ENCODE measurements at regions not wholly inside any gene's neighbourhood (a gene's known extent, or its start where the extent isn't known, plus 50 kb on each side); places are given as distances from the start of the nearest gene placed in this dataset.

DNA sequence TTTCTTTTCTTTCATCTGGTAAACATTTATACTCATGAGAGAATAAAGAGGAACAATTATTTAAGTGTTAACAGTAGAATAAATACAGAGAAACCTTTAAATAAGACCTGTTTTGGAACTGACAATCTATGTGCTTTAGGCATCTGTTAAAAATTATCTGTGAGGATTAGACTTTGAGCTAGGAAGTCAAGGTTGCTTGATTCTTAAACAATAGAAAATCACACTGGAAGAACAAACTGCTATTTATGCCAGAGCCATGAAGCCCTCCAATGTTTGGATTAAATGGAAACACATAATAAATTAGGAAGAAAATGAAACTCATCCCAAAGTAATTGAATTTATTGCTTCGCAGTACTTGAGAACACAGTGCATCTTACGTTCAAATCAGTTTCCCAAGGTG is 207.2 kb upstream of the NPY2R start:
- Mint-ChIP-seq H3K27me3 (peaks cover 5% of the 10 kb centered on the region), H3K9me3 (ENCODE audit: low read depth) (no peaks in the 10 kb centered on the region), H3K27ac (no peak overlapping the region), H3K36me3 (ENCODE audit: insufficient read depth) (no peaks in the 10 kb centered on the region), H3K4me1 (ENCODE audit: low read depth) (no peaks in the 10 kb centered on the region), H3K4me3 (ENCODE audit: low read depth) (no peak overlapping the region)
- no peak for DNase-seq (ENCODE audit: low spot score, unreplicated experiment)
- TF ChIP-seq, protein P1, sequence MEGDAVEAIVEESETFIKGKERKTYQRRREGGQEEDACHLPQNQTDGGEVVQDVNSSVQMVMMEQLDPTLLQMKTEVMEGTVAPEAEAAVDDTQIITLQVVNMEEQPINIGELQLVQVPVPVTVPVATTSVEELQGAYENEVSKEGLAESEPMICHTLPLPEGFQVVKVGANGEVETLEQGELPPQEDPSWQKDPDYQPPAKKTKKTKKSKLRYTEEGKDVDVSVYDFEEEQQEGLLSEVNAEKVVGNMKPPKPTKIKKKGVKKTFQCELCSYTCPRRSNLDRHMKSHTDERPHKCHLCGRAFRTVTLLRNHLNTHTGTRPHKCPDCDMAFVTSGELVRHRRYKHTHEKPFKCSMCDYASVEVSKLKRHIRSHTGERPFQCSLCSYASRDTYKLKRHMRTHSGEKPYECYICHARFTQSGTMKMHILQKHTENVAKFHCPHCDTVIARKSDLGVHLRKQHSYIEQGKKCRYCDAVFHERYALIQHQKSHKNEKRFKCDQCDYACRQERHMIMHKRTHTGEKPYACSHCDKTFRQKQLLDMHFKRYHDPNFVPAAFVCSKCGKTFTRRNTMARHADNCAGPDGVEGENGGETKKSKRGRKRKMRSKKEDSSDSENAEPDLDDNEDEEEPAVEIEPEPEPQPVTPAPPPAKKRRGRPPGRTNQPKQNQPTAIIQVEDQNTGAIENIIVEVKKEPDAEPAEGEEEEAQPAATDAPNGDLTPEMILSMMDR (IDR thresholded peaks at IDR 0.05; ENCODE audit: unreplicated experiment), result no peak

GRCh38 chr4:155005395-155006090 is 202.9 kb upstream of the NPY2R start:
- Mint-ChIP-seq H3K4me3 (ENCODE audit: low read depth) (no peak overlapping the region), H3K27me3 (peaks cover 8% of the 10 kb centered on the region), H3K36me3 (ENCODE audit: insufficient read depth) (no peaks in the 10 kb centered on the region), H3K4me1 (ENCODE audit: low read depth) (no peaks in the 10 kb centered on the region), H3K9me3 (ENCODE audit: low read depth) (no peaks in the 10 kb centered on the region), H3K27ac (no peak overlapping the region)
- DNase-seq (ENCODE audit: low spot score, unreplicated experiment), result no peak
- TF ChIP-seq, protein P1 (IDR thresholded peaks at IDR 0.05; ENCODE audit: unreplicated experiment), result no peak

DNA sequence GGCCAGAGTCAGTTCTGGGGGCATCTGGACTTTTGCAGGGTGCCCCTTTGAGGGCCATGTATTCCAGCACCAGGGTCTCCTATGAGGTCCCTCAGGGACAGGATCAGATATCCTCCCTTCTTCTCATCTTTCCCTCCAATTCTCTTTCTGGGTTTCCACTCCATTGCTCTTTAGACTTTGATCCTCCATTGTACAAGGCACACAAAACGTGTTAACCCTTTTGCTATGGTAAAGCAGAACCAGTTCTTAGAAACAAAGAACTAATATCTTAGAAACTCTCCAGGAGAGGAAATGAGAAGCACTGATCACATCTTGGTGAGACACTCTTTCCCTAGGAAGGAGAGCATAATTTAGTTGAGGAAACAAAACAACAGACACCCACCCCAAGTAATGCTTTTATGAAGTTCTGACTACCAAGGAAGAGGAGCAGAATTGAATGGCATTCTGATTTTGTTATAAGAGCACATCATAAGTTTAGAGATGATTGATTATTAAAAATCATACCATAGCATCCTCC is 200.7 kb upstream of the NPY2R start:
- Mint-ChIP-seq H3K27me3 (peaks cover 8% of the 10 kb centered on the region), H3K9me3 (ENCODE audit: low read depth) (no peaks in the 10 kb centered on the region), H3K36me3 (ENCODE audit: insufficient read depth) (no peaks in the 10 kb centered on the region), H3K27ac (no peak overlapping the region), H3K4me3 (ENCODE audit: low read depth) (no peak overlapping the region), H3K4me1 (ENCODE audit: low read depth) (no peaks in the 10 kb centered on the region)
- no peak for DNase-seq (ENCODE audit: low spot score, unreplicated experiment)
- TF ChIP-seq, protein P1 (IDR thresholded peaks at IDR 0.05; ENCODE audit: unreplicated experiment), result no peak

DNA sequence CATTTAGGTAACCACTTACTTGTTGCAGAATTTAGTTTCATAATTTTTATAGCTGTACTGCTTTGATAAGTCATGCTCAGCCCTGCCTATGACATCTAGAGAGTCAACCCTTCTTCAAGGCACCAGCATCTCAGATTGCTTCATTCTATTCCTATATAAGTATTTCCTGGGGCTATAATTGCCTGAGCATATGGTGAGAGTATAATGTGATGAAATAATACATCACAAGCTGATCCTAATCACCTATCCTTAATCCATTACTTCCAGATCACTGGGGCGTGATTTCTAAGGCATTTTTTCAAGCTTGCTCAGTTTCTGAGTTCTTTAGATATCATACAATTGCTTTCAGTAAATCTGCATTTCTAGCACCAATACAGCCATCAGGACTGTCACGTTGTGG is 200.0 kb upstream of the NPY2R start:
- Mint-ChIP-seq H3K4me3 (ENCODE audit: low read depth) (no peak overlapping the region), H3K9me3 (ENCODE audit: low read depth) (no peaks in the 10 kb centered on the region), H3K36me3 (ENCODE audit: insufficient read depth) (no peaks in the 10 kb centered on the region), H3K27ac (no peak overlapping the region), H3K27me3 (peaks cover 8% of the 10 kb centered on the region), H3K4me1 (ENCODE audit: low read depth) (no peaks in the 10 kb centered on the region)
- TF ChIP-seq, protein P1 (IDR thresholded peaks at IDR 0.05; ENCODE audit: unreplicated experiment), result no peak
- DNase-seq (ENCODE audit: low spot score, unreplicated experiment), result no peak

DNA sequence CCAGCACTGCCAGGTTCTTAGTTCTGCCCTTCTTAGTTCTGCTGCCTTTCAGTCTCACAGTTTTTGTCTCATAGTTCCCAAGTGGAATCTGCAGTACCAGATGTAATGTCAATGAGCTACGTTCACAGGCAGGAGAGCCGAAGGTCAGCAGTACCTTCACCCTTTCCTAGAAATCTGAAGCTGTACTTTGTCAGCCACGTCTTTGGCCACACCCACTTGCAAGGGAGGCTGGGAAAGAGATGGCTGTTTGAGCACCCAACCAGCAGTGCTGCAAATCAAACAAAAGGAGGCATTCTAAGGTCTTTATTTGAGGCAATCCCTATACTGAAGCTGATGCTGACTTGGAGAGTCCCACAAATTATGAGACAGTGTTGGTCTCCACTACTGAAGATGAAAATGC is 199.1 kb upstream of the NPY2R start:
- no peak overlapping the region for H3K27ac Mint-ChIP-seq
- no peaks in the 10 kb centered on the region for H3K36me3 Mint-ChIP-seq (ENCODE audit: insufficient read depth)
- H3K4me1 Mint-ChIP-seq (ENCODE audit: low read depth), result no peaks in the 10 kb centered on the region
- TF ChIP-seq, protein P1 (IDR thresholded peaks at IDR 0.05; ENCODE audit: unreplicated experiment), result no peak
- DNase-seq (ENCODE audit: low spot score, unreplicated experiment), result no peak
- H3K27me3 Mint-ChIP-seq, result peaks cover 9% of the 10 kb centered on the region
- H3K9me3 Mint-ChIP-seq (ENCODE audit: low read depth), result no peaks in the 10 kb centered on the region
- H3K4me3 Mint-ChIP-seq (ENCODE audit: low read depth), result no peak overlapping the region

All from progenitor cell of endocrine pancreas (in vitro differentiated cells).